Upper lobe of right lung (tissue), 1 donor: ENCODE measurements at regions not wholly inside any gene's neighbourhood (a gene's known extent, or its start where the extent isn't known, plus 50 kb on each side); places are given as distances from the start of the nearest gene placed in this dataset.
A peak's percentile ranks its signal among the peaks of the same experiment; 100 is the strongest.
"Not testable (repeated sequence)": the region's sequence is repeated elsewhere in the genome, so short reads cannot be mapped to it uniquely, and the experiment has no call there.

Experiments used
- ATAC-seq: fragments of 200-7000 bp; cut with Tn5 transposase; one replicate; pipeline ENCODE4 v1.9.1; 2020; ENCODE audit warnings: mild to moderate bottlenecking, moderate library complexity
- DNase-seq: peaks from one replicate; pipeline ENCODE4 v3.0.0-alpha.2; 2020
- H3K27ac ChIP-seq: fragments of 200-600 bp; one replicate; pipeline ENCODE4 v1.8.0; 2022
- H3K27me3 ChIP-seq: fragments of 200-600 bp; one replicate; pipeline ENCODE4 v1.8.0; 2022; ENCODE audit warnings: mild to moderate bottlenecking
- H3K36me3 ChIP-seq: fragments of 200-600 bp; one replicate; pipeline ENCODE4 v1.8.0; 2022
- H3K4me1 ChIP-seq: fragments of 200-600 bp; one replicate; pipeline ENCODE4 v1.8.0; 2022
- H3K4me3 ChIP-seq: fragments of 200-600 bp; one replicate; pipeline ENCODE4 v1.8.0; 2022; ENCODE audit warnings: mild to moderate bottlenecking
- H3K9me3 ChIP-seq: fragments of 200-600 bp; one replicate; pipeline ENCODE4 v1.8.0; 2022
- CTCF ChIP-seq: fragments of 200-600 bp; IDR thresholded peaks from one replicate; pipeline ENCODE4 v1.8.0; 2022; ENCODE audit warnings: antibody characterized with exemption
- intact Hi-C: fragments of 100-400 bp; cut with DNase I; formaldehyde crosslinking; loops from one replicate; pipeline ENCODE4 v1.11.0; 2022
- donor health status: DM: no; HTN: yes; CAD: no; lungs with severe emphysema.

DNA sequence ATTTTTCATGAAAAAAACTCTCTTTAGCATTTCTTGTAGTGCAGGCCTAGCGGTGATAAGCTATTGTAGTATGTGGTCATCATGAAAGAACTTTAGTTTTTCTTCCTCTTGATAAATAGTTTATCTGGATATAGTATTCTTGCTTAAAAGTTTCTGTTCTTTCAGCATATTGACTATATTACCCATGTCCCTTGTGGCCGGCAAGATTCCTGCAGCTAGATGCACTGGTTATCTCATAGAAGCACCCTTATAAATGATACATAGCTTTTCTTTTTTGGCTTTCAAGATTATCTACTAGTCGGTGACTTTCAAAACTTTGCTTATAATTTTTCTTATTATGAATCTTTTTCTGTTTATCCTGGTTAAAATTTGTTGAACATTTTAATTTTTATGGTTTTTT is 234.8 kb downstream of the ALG10 start:
- no peak overlapping the region for H3K4me3 ChIP-seq
- DNase-seq (no peak), ATAC-seq (no peak)
- H3K4me1 ChIP-seq: no peaks in the 10 kb centered on the region
- no peaks in the 10 kb centered on the region for H3K27me3 ChIP-seq
- H3K9me3 ChIP-seq: no peaks in the 10 kb centered on the region
- H3K36me3 ChIP-seq: no peaks in the 10 kb centered on the region
- intact Hi-C loops: no loop called here
- no peak overlapping the region for H3K27ac ChIP-seq
- TF ChIP-seq CTCF: no peak

DNA sequence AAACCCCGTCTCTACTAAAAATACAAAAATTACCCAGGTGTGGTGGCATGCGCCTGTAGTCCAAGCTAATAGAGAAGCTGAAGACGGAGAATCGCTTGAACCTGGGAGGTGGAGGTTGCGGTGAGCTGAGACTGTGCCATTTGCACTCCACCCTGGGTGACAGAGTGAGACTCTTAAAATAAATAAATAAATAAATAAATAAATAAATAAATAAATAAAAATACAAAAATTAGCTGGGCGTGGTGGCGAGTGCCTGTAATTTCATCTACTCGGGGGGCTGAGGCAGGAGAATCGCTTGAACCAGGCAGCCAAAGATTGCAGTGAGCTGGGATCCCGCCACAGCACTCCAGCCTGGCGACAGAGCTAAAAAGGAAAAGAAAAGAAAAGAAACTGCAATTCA is 239.8 kb downstream of the ALG10 start:
- DNase-seq, intact Hi-C loops, H3K4me1 ChIP-seq, H3K9me3 ChIP-seq, H3K27me3 ChIP-seq, H3K27ac ChIP-seq, H3K36me3 ChIP-seq, ATAC-seq, H3K4me3 ChIP-seq: not testable (repeated sequence)

DNA sequence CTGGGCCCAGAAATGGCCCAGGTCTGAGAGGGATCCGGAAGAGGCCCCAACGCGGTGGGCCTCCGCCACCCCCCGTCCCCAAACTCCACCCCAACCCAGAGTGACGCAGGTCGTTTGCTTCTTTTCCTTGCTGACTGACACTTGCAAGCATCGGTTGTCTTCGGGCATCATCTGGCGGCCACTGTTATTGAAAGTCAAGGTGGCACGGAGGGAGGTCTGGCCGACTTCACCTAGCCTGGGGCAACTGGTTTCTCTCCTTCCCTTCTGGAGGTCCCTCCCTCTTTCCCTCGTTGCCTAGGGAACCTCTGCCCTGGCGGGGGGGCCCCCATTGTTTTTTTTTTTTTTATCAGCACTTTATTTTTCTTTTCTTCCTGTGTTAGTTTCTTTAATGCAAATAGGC is 241.8 kb downstream of the ALG10 start:
- Histone ChIP-seq H3K9me3 (no peaks in the 10 kb centered on the region), H3K36me3 (no peaks in the 10 kb centered on the region), H3K27me3 (no peaks in the 10 kb centered on the region), H3K27ac (no peak overlapping the region), H3K4me1 (no peaks in the 10 kb centered on the region), H3K4me3 (no peak overlapping the region)
- DNase-seq: no peak
- no peak for ATAC-seq
- intact Hi-C loops: no loop called here
- no peak for TF ChIP-seq CTCF

- intact Hi-C loops: not testable (repeated sequence)
Observed at GRCh38 chr12:34273703-34274102, 251.4 kb downstream of the ALG10 start.

GRCh38 chr12:34275129-34275528 is 252.8 kb downstream of the ALG10 start:
- H3K4me1 ChIP-seq: no peaks in the 10 kb centered on the region
- no peak for DNase-seq
- H3K9me3 ChIP-seq: no peaks in the 10 kb centered on the region
- TF ChIP-seq CTCF: no peak
- H3K27ac ChIP-seq: no peak overlapping the region
- no peaks in the 10 kb centered on the region for H3K27me3 ChIP-seq
- H3K4me3 ChIP-seq: no peak overlapping the region
- ATAC-seq: peak; percentile 32
- no peaks in the 10 kb centered on the region for H3K36me3 ChIP-seq
- intact Hi-C loops: no loop called here

More at GRCh38 chr12:34273703-34274102, 251.4 kb downstream of the ALG10 start:
- H3K27ac ChIP-seq, H3K4me1 ChIP-seq, ATAC-seq, H3K36me3 ChIP-seq, H3K27me3 ChIP-seq, H3K9me3 ChIP-seq, DNase-seq, H3K4me3 ChIP-seq: not testable (repeated sequence)

DNA sequence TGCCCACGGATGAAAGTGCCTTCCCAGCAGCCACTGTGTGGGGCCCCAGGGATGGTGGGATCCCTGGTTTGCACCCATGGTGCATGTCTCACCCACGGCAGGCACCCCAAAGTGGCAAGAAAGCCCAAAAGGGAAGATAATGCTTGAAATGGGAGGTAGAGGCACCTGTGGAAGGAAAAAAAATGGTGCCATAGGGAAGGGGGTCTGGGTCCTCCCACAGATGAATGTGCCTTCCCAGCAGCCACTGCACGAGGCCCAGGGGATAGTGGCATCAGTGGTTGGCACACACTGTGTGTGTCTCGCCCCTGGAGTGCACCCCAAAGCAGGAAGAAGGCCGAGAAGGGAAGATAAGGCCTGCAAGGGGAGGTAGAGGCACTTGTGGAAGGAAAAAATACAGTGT is 264.2 kb downstream of the ALG10 start:
- Histone ChIP-seq H3K4me3 (no peak overlapping the region), H3K27me3 (no peaks in the 10 kb centered on the region), H3K27ac (no peak overlapping the region), H3K36me3 (no peaks in the 10 kb centered on the region), H3K9me3 (no peaks in the 10 kb centered on the region), H3K4me1 (no peaks in the 10 kb centered on the region)
- TF ChIP-seq CTCF: no peak
- ATAC-seq (no peak), DNase-seq (no peak)
- intact Hi-C loops: no loop called here

- Histone ChIP-seq H3K27me3 (no peaks in the 10 kb centered on the region), H3K27ac (no peak overlapping the region), H3K36me3 (no peaks in the 10 kb centered on the region), H3K4me1 (no peaks in the 10 kb centered on the region), H3K9me3 (no peaks in the 10 kb centered on the region), H3K4me3 (no peak overlapping the region)
- no peak for TF ChIP-seq CTCF
- intact Hi-C loops: no loop called here
- DNase-seq (no peak), ATAC-seq (no peak)
Observed at GRCh38 chr12:34286934-34287333, 264.6 kb downstream of the ALG10 start.
